KMS-11 (cell line): ENCODE measurements at regions not wholly inside any gene's neighbourhood (a gene's known extent, or its start where the extent isn't known, plus 50 kb on each side); places are given as distances from the start of the nearest gene placed in this dataset.
"Not testable (repeated sequence)": the region's sequence is repeated elsewhere in the genome, so short reads cannot be mapped to it uniquely, and the experiment has no call there.

Source experiments
- H2AFZ ChIP-seq: fragments of 200-600 bp; sonication (generic); 2 replicates; pipeline ENCODE4 v1.6.1; 2016; ENCODE audit warnings: antibody characterized with exemption, mixed run types, low read depth
- H3K27ac ChIP-seq: fragments of 200-600 bp; sonication (generic); 2 replicates; pipeline ENCODE4 v1.6.1; 2016; ENCODE audit warnings: mild to moderate bottlenecking, mixed run types
- H3K27me3 ChIP-seq: fragments of 200-600 bp; sonication (generic); 2 replicates; pipeline ENCODE4 v1.6.1; 2017; ENCODE audit warnings: mild to moderate bottlenecking, low read depth, mixed run types, moderate library complexity; ENCODE audit not compliant: insufficient read depth
- H3K36me3 ChIP-seq: fragments of 200-600 bp; sonication (generic); 2 replicates; pipeline ENCODE4 v1.6.1; 2017; ENCODE audit warnings: mild to moderate bottlenecking, mixed run types; ENCODE audit not compliant: insufficient read depth
- H3K4me1 ChIP-seq: fragments of 200-600 bp; sonication (generic); 2 replicates; pipeline ENCODE4 v1.6.1; 2016; ENCODE audit warnings: mild to moderate bottlenecking, low read depth, mixed run types; ENCODE audit not compliant: poor library complexity, severe bottlenecking
- H3K4me2 ChIP-seq: fragments of 200-600 bp; sonication (generic); 2 replicates; pipeline ENCODE4 v1.7.0; 2016; ENCODE audit warnings: mild to moderate bottlenecking, mixed run types
- H3K4me3 ChIP-seq: fragments of 200-600 bp; sonication (generic); IDR thresholded peaks from 2 replicates; pipeline ENCODE4 v1.6.1; 2017; ENCODE audit warnings: low read depth, low read length, mixed read lengths; ENCODE audit not compliant: insufficient read depth
- H3K79me2 ChIP-seq: fragments of 200-600 bp; sonication (generic); 2 replicates; pipeline ENCODE4 v1.6.1; 2016; ENCODE audit warnings: low read depth, mixed run types; ENCODE audit not compliant: insufficient read depth
- H3K9ac ChIP-seq: fragments of 200-600 bp; sonication (generic); 2 replicates; pipeline ENCODE4 v1.6.1; 2016; ENCODE audit warnings: mild to moderate bottlenecking, mixed run types
- H4K20me1 ChIP-seq: fragments of 200-600 bp; sonication (generic); 2 replicates; pipeline ENCODE4 v1.6.1; 2016; ENCODE audit warnings: mild to moderate bottlenecking, mixed run types; ENCODE audit not compliant: insufficient read depth
- CTCF ChIP-seq: fragments of 200-600 bp; sonication (generic); conservative IDR thresholded peaks from 2 replicates; pipeline ENCODE4 v1.6.1; 2017; ENCODE audit warnings: low read depth, mild to moderate bottlenecking, antibody characterized with exemption, low read length, moderate library complexity, mixed read lengths

- Histone ChIP-seq H3K4me1 (no peaks in the 10 kb centered on the region), H3K79me2 (no peaks in the 10 kb centered on the region), H3K36me3 (no peaks in the 10 kb centered on the region), H3K4me3 (no peak overlapping the region), H2AFZ (no peak overlapping the region), H4K20me1 (no peaks in the 10 kb centered on the region), H3K27me3 (no peaks in the 10 kb centered on the region), H3K9ac (no peak overlapping the region), H3K4me2 (no peak overlapping the region), H3K27ac (no peak overlapping the region)
- TF ChIP-seq CTCF = no peak
These were observed 263.6 kb upstream of the C9orf72 start for GRCh38 chr9:27836661-27837401.

- H3K36me3 ChIP-seq = no peaks in the 10 kb centered on the region
- no peak for TF ChIP-seq CTCF
- no peaks in the 10 kb centered on the region for H4K20me1 ChIP-seq
- no peaks in the 10 kb centered on the region for H3K27me3 ChIP-seq
- no peaks in the 10 kb centered on the region for H3K4me1 ChIP-seq
- H2AFZ ChIP-seq = no peak overlapping the region
- no peak overlapping the region for H3K4me2 ChIP-seq
- no peak overlapping the region for H3K4me3 ChIP-seq
- no peak overlapping the region for H3K27ac ChIP-seq
- no peaks in the 10 kb centered on the region for H3K79me2 ChIP-seq
- no peak overlapping the region for H3K9ac ChIP-seq
These were observed 265.6 kb upstream of the C9orf72 start for GRCh38 chr9:27838876-27839275.

- not testable (repeated sequence) for H3K4me3 ChIP-seq, H3K4me2 ChIP-seq, H3K79me2 ChIP-seq, H2AFZ ChIP-seq, H3K9ac ChIP-seq, H3K36me3 ChIP-seq, H3K27ac ChIP-seq, H3K27me3 ChIP-seq, H3K4me1 ChIP-seq, H4K20me1 ChIP-seq
These were observed 266.5 kb upstream of the C9orf72 start for GRCh38 chr9:27839767-27840166.

- no peak overlapping the region for H3K4me2 ChIP-seq
- no peak overlapping the region for H3K9ac ChIP-seq
- no peak overlapping the region for H2AFZ ChIP-seq
- no peaks in the 10 kb centered on the region for H4K20me1 ChIP-seq
- no peaks in the 10 kb centered on the region for H3K79me2 ChIP-seq
- H3K4me3 ChIP-seq = no peak overlapping the region
- TF ChIP-seq CTCF = no peak
- no peaks in the 10 kb centered on the region for H3K36me3 ChIP-seq
- no peak overlapping the region for H3K27ac ChIP-seq
- H3K27me3 ChIP-seq = no peaks in the 10 kb centered on the region
- H3K4me1 ChIP-seq = no peaks in the 10 kb centered on the region
These were observed 271.5 kb upstream of the C9orf72 start for GRCh38 chr9:27844797-27845196.

- Histone ChIP-seq H3K27ac (no peak overlapping the region), H3K4me3 (no peak overlapping the region), H3K4me2 (no peak overlapping the region), H3K4me1 (no peaks in the 10 kb centered on the region), H3K79me2 (no peaks in the 10 kb centered on the region), H4K20me1 (no peaks in the 10 kb centered on the region), H2AFZ (no peak overlapping the region), H3K36me3 (no peaks in the 10 kb centered on the region), H3K9ac (no peak overlapping the region), H3K27me3 (no peaks in the 10 kb centered on the region)
- no peak for TF ChIP-seq CTCF
These were observed 274.1 kb upstream of the C9orf72 start for GRCh38 chr9:27847380-27847779.
